ENCODE measurements at regions not wholly inside any gene's neighbourhood (a gene's known extent, or its start where the extent isn't known, plus 50 kb on each side); places are given as distances from the start of the nearest gene placed in this dataset.

GRCh38 chr13:50581586-50582196 lies 261.8 kb downstream of the DLEU7 start:
- intact Hi-C loops (cut with micrococcal nuclease): no loop called here

More at GRCh38 chr13:50581586-50582196, 261.8 kb downstream of the DLEU7 start:
- Histone ChIP-seq H3K56ac (ENCODE audit: extremely low read depth, insufficient read depth, low read length) (no peak overlapping the region), H2BK5ac (ENCODE audit: low read depth, low read length, poor library complexity, severe bottlenecking) (no peak overlapping the region), H3K14ac (replicated peaks; ENCODE audit: low read depth, low read length) (no peak overlapping the region), H2BK15ac (ENCODE audit: low read depth, low read length) (no peak overlapping the region), H3K79me1 (ENCODE audit: low read depth in 1 of 2, low read length in 2 of 2) (no peaks in the 10 kb centered on the region), H3K9ac (ENCODE audit: low read depth, low read length) (no peak overlapping the region), H2BK120ac (ENCODE audit: low read depth, low read length) (no peak overlapping the region), H2AK5ac (ENCODE audit: low read depth, low read length) (no peak overlapping the region), H3K9me3 (ENCODE audit: control insufficient read depth, insufficient read depth, low read length) (no peaks in the 10 kb centered on the region), H3K4ac (ENCODE audit: low read depth, low read length) (no peak overlapping the region), H3K23ac (ENCODE audit: low read depth, low read length) (no peak overlapping the region), H4K91ac (ENCODE audit: insufficient read depth, low read depth, low read length) (no peak overlapping the region), H3K4me2 (ENCODE audit: low read depth, low read length) (no peak overlapping the region), H2AFZ (replicated peaks; ENCODE audit: low read length, poor library complexity) (no peak overlapping the region), H3K27ac (ENCODE audit: insufficient read depth, low read length) (no peak overlapping the region), H4K5ac (ENCODE audit: low read depth, low read length) (no peak overlapping the region), H3K9me1 (ENCODE audit: insufficient read depth, low read length) (peaks cover 3% of the 10 kb centered on the region; the same call in 1 of the 2 replicates), H3K18ac (ENCODE audit: low read depth, low read length) (no peak overlapping the region; the same call in 1 of the 2 replicates), H3K27me3 (ENCODE audit: control insufficient read depth, insufficient read depth, low read length) (peaks cover 42% of the 10 kb centered on the region), H3K36me3 (ENCODE audit: control insufficient read depth, insufficient read depth, low read length) (no peaks in the 10 kb centered on the region), H3K4me1 (ENCODE audit: control insufficient read depth, insufficient read depth, low read length) (no peaks in the 10 kb centered on the region), H2BK20ac (ENCODE audit: low read depth, low read length) (no peak overlapping the region), H2AK9ac (replicated peaks; ENCODE audit: low read depth, low read length, poor library complexity) (no peak overlapping the region), H4K8ac (ENCODE audit: low read depth in 2 of 2, low read length in 2 of 2) (no peak overlapping the region), H4K20me1 (ENCODE audit: insufficient read depth, low read length) (no peaks in the 10 kb centered on the region), H3K4me3 (ENCODE audit: insufficient read depth, low read depth, low read length) (no peak overlapping the region)
- BruUV-seq (replicated peaks): no TSS peak
- no peak for DNase-seq
- CTCF ChIA-PET: interaction anchor here (0.6 kb wide), 1 partner anchor 473 kb away, joined by 4 read pairs; no protein-coding TSS in a partner anchor
- POLR2A ChIA-PET (ENCODE audit: unreplicated experiment): interaction anchor here (0.6 kb wide), 1 partner anchor 30 kb away, joined by 6 read pairs; no protein-coding TSS in a partner anchor
- dilution Hi-C loops (cut with HindIII; ENCODE audit: low sequenced_read_pairs, unreplicated experiment) (no loop called here), in situ Hi-C loops (cut with MboI; ENCODE audit: low sequenced_read_pairs) (no loop called here)
- ATAC-seq (ENCODE audit: low read depth): no peak
- no peak for TF ChIP-seq SMC3 (IDR thresholded peaks at IDR 0.05; ENCODE audit: low read depth, low read length)
- TF ChIP-seq BHLHE40 (IDR thresholded peaks at IDR 0.05; ENCODE audit: low read depth, low read length): no peak
- TF ChIP-seq NFE2L2 (IDR thresholded peaks at IDR 0.05; ENCODE audit: low read depth, low read length): no peak
- TF ChIP-seq MAFK (IDR thresholded peaks at IDR 0.05; ENCODE audit: low read depth, low read length): no peak
- TF ChIP-seq FOS (IDR thresholded peaks at IDR 0.05; ENCODE audit: low read depth, low read length): no peak
- TF ChIP-seq, protein P1, sequence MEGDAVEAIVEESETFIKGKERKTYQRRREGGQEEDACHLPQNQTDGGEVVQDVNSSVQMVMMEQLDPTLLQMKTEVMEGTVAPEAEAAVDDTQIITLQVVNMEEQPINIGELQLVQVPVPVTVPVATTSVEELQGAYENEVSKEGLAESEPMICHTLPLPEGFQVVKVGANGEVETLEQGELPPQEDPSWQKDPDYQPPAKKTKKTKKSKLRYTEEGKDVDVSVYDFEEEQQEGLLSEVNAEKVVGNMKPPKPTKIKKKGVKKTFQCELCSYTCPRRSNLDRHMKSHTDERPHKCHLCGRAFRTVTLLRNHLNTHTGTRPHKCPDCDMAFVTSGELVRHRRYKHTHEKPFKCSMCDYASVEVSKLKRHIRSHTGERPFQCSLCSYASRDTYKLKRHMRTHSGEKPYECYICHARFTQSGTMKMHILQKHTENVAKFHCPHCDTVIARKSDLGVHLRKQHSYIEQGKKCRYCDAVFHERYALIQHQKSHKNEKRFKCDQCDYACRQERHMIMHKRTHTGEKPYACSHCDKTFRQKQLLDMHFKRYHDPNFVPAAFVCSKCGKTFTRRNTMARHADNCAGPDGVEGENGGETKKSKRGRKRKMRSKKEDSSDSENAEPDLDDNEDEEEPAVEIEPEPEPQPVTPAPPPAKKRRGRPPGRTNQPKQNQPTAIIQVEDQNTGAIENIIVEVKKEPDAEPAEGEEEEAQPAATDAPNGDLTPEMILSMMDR (conservative IDR thresholded peaks at IDR 0.05; ENCODE audit: low read depth, low read length): no peak
- no peak for TF ChIP-seq CEBPB (IDR thresholded peaks at IDR 0.05; ENCODE audit: low read depth, low read length)
- TF ChIP-seq, protein P2, sequence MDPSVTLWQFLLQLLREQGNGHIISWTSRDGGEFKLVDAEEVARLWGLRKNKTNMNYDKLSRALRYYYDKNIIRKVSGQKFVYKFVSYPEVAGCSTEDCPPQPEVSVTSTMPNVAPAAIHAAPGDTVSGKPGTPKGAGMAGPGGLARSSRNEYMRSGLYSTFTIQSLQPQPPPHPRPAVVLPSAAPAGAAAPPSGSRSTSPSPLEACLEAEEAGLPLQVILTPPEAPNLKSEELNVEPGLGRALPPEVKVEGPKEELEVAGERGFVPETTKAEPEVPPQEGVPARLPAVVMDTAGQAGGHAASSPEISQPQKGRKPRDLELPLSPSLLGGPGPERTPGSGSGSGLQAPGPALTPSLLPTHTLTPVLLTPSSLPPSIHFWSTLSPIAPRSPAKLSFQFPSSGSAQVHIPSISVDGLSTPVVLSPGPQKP (IDR thresholded peaks at IDR 0.05; ENCODE audit: borderline replicate concordance, low read depth, low read length): no peak
- TF ChIP-seq, protein P3, sequence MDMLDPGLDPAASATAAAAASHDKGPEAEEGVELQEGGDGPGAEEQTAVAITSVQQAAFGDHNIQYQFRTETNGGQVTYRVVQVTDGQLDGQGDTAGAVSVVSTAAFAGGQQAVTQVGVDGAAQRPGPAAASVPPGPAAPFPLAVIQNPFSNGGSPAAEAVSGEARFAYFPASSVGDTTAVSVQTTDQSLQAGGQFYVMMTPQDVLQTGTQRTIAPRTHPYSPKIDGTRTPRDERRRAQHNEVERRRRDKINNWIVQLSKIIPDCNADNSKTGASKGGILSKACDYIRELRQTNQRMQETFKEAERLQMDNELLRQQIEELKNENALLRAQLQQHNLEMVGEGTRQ (IDR thresholded peaks at IDR 0.05; ENCODE audit: low read depth, low read length): no peak
- TF ChIP-seq MAZ (IDR thresholded peaks at IDR 0.05; ENCODE audit: borderline replicate concordance, low read depth, low read length): no peak
- no peak for TF ChIP-seq MXI1 (IDR thresholded peaks at IDR 0.05; ENCODE audit: borderline replicate concordance, low read depth, low read length)
- no peak for TF ChIP-seq CHD1 (IDR thresholded peaks at IDR 0.05; ENCODE audit: low read depth, low read length)
- WGBS, 2 experiments (ENCODE audit: extremely low coverage in 2 of 2, insufficient read length in 1 of 2): 100% methylated on average over 1 of the region's 1 CpG; no CpG with 5 or more reads in 1 of the 2 experiments
